ENCODE measurements at regions not wholly inside any gene's neighbourhood (a gene's known extent, or its start where the extent isn't known, plus 50 kb on each side); places are given as distances from the start of the nearest gene placed in this dataset.

DNA sequence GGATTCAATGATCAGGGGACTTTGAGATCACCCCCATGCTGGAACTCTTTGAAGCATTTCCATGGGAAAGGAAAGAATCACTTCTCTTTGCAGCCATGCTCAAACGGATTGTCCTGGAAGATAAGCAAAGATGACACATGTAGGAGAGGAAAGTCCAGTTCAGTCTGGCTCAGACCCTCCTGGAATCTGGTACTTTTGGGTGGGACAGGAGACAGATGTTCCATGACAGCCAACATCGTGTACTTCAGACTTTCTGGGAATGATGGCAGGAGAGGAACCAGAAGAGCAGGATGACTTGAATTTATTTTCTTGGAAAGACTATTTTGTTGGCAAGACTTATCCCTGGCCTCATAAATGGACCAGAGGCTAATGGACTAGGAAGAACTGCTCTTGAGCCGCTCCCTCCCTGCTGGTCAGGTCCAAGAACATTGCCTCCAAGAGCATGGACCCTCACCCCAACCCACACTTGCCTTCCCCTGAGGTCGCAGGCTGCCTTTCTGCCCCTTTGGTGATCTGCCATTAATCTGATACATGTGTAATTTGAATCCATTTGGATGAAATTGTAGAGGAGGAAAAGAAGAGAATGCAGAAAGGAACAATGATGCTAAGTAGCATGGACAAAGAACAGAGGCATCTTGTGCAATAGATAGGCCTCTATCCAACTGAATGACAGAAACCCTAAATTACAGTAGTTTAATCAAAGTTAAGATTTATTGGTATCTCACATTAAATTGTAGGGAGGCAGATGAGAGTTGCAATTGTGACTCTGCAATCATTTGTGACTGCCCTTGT lies 201.0 kb downstream of the SNX19 start:
- peak; percentile 48 for ATAC-seq
- TF ChIP-seq POLR2AphosphoS5 (IDR thresholded peaks at IDR 0.05) (no peak), EP300 (IDR thresholded peaks at IDR 0.05) (no peak), POLR2A (IDR thresholded peaks at IDR 0.05) (no peak)
- TF ChIP-seq, protein P1, sequence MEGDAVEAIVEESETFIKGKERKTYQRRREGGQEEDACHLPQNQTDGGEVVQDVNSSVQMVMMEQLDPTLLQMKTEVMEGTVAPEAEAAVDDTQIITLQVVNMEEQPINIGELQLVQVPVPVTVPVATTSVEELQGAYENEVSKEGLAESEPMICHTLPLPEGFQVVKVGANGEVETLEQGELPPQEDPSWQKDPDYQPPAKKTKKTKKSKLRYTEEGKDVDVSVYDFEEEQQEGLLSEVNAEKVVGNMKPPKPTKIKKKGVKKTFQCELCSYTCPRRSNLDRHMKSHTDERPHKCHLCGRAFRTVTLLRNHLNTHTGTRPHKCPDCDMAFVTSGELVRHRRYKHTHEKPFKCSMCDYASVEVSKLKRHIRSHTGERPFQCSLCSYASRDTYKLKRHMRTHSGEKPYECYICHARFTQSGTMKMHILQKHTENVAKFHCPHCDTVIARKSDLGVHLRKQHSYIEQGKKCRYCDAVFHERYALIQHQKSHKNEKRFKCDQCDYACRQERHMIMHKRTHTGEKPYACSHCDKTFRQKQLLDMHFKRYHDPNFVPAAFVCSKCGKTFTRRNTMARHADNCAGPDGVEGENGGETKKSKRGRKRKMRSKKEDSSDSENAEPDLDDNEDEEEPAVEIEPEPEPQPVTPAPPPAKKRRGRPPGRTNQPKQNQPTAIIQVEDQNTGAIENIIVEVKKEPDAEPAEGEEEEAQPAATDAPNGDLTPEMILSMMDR (IDR thresholded peaks at IDR 0.05) = no peak
- no peaks in the 10 kb centered on the region for H3K9me3 ChIP-seq
- H3K4me3 ChIP-seq = no peak overlapping the region
- no peaks in the 10 kb centered on the region for H3K27me3 ChIP-seq
- no peak overlapping the region for H3K27ac ChIP-seq
- no peaks in the 10 kb centered on the region for H3K36me3 ChIP-seq
- peaks cover 0 to 9% (median 0%) of the 10 kb centered on the region in 3 donors for H3K4me1 ChIP-seq
- WGBS, 2 donors (ENCODE audit: low coverage in 1 of 2) = 35 to 71% methylated on average over 1 to 4 of the region's 4 CpGs

DNA sequence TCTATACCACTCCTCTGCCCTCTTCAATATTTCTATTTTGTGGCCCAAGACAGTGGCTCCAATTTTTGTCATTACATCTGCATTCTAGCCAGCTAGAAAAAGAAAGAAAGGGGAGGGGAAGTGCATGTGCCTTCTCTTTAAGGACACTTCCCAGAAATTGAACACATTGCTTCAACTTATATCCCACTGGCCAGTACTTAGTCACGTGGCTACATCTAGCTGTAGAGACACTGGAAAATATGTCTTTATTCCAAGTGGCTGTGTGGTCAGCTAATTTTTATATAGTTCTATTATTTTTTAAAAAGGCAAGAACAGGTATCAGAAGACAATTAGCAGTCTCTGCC lies 200.4 kb downstream of the SNX19 start:
- no peak for TF ChIP-seq POLR2AphosphoS5 (IDR thresholded peaks at IDR 0.05)
- TF ChIP-seq, protein P1 (IDR thresholded peaks at IDR 0.05) = no peak
- no peak for TF ChIP-seq EP300 (IDR thresholded peaks at IDR 0.05)
- no peak for TF ChIP-seq POLR2A (IDR thresholded peaks at IDR 0.05)
- ATAC-seq = no peak
- H3K9me3 ChIP-seq = no peaks in the 10 kb centered on the region
- no peak overlapping the region for H3K27ac ChIP-seq
- 58 to 68% methylated on average over 1 of the region's 1 CpG for WGBS, 2 donors (ENCODE audit: low coverage in 1 of 2)
- no peaks in the 10 kb centered on the region for H3K27me3 ChIP-seq
- H3K4me3 ChIP-seq = no peak overlapping the region
- H3K36me3 ChIP-seq = no peaks in the 10 kb centered on the region
- peaks cover 0 to 9% (median 0%) of the 10 kb centered on the region in 3 donors for H3K4me1 ChIP-seq

DNA sequence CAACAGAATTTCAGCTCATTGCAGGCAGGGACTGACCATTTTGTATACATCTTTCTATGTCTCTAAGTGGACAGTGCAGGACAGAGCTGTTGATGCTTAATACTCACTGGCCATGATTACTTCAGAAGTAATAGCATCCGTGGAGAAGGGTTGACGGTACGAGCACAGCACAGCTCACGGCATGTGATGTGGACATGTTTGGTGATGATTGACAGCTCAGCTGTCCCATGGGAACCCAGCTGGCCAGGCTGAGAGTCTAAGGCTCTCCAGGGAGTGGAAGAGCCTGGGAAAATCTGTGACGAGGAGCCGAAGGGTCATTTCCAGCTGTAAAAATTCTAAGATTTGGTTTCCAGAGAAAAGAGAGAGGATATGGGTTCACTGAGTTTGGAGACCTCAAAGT lies 198.2 kb downstream of the SNX19 start:
- no peak overlapping the region for H3K4me3 ChIP-seq
- H3K4me1 ChIP-seq = peaks cover 0 to 9% (median 0%) of the 10 kb centered on the region in 3 donors
- WGBS, 2 donors (ENCODE audit: low coverage in 1 of 2) = 75 to 83% methylated on average over 4 to 6 of the region's 6 CpGs
- no peak for TF ChIP-seq POLR2A (IDR thresholded peaks at IDR 0.05)
- no peak for TF ChIP-seq POLR2AphosphoS5 (IDR thresholded peaks at IDR 0.05)
- TF ChIP-seq, protein P1 (IDR thresholded peaks at IDR 0.05) = no peak
- no peak for TF ChIP-seq EP300 (IDR thresholded peaks at IDR 0.05)
- no peak for ATAC-seq
- H3K9me3 ChIP-seq = no peaks in the 10 kb centered on the region
- no peak overlapping the region for H3K27ac ChIP-seq
- no peaks in the 10 kb centered on the region for H3K27me3 ChIP-seq
- H3K36me3 ChIP-seq = no peaks in the 10 kb centered on the region

DNA sequence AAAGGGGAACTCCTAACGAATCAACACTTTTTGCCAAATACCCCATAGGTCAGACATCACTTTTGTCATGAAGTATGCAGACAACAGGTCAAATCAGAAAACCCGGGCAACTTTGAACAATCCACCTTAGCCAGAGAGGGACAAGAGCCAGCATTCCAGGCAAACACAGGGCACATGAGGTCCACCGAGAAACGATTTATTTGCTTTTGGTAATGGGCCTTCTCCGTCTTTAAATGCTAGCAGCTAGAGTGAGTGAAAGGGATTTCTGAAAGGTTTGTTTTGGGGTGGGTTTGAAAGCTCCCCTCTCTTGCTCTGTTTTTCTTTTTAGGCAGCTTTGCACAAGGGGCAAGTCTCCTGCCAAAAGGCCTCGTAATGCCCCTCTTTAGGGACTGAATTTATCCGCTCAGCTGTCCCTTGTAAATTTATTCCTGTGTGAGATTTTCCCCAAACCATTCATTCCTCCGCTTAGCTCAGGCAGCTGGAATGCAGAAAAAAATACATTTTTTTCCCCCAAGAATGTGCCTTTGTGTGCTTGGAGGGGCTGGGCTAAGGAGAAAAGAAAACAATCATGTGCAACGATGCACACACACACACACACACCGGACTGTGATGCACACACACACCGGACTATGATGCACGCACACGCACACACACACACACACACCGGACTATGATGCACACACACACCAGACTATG lies 196.9 kb downstream of the SNX19 start:
- no peaks in the 10 kb centered on the region for H3K9me3 ChIP-seq
- TF ChIP-seq, protein P1 (IDR thresholded peaks at IDR 0.05) = no peak
- TF ChIP-seq EP300 (IDR thresholded peaks at IDR 0.05) (no peak), POLR2AphosphoS5 (IDR thresholded peaks at IDR 0.05) (no peak), POLR2A (IDR thresholded peaks at IDR 0.05) (no peak)
- peaks cover 0 to 9% (median 0%) of the 10 kb centered on the region in 3 donors for H3K4me1 ChIP-seq
- 56 to 83% methylated on average over 5 to 8 of the region's 14 CpGs for WGBS, 2 donors (ENCODE audit: low coverage in 1 of 2)
- no peak overlapping the region for H3K27ac ChIP-seq
- no peaks in the 10 kb centered on the region for H3K27me3 ChIP-seq
- no peak for ATAC-seq
- H3K4me3 ChIP-seq = no peak overlapping the region
- no peaks in the 10 kb centered on the region for H3K36me3 ChIP-seq
